NT2/D1 (cell line): ENCODE measurements at regions not wholly inside any gene's neighbourhood (a gene's known extent, or its start where the extent isn't known, plus 50 kb on each side); places are given as distances from the start of the nearest gene placed in this dataset.
"Not testable (repeated sequence)": the region's sequence is repeated elsewhere in the genome, so short reads cannot be mapped to it uniquely, and the experiment has no call there.

Source experiments
- DNase-seq: peaks from one replicate; pipeline ENCODE4 v3.0.0-alpha.2; 2011; ENCODE audit warnings: low read depth, low spot score
- H3K27me3 ChIP-seq: 2 replicates; pipeline ENCODE4 v1.6.0; 2011; ENCODE audit warnings: mild to moderate bottlenecking; ENCODE audit not compliant: insufficient read length, insufficient read depth
- H3K36me3 ChIP-seq: 2 replicates; pipeline ENCODE4 v1.6.1; 2011; ENCODE audit warnings: mild to moderate bottlenecking, low read length, mixed read lengths; ENCODE audit not compliant: insufficient read depth, insufficient read length
- H3K4me1 ChIP-seq: 2 replicates; pipeline ENCODE4 v1.5.1; 2011; ENCODE audit not compliant: insufficient read depth, insufficient read length
- H3K4me3 ChIP-seq: 2 replicates; pipeline ENCODE4 v1.5.1; 2011; ENCODE audit warnings: low read depth; ENCODE audit not compliant: insufficient read length
- H3K9ac ChIP-seq: 2 replicates; pipeline ENCODE4 v1.6.0; 2011; ENCODE audit warnings: low read depth; ENCODE audit not compliant: insufficient read length
- H3K9me3 ChIP-seq: 2 replicates; pipeline ENCODE4 v1.5.1; 2011; ENCODE audit warnings: mild to moderate bottlenecking, low read length; ENCODE audit not compliant: insufficient read depth
- SUZ12 ChIP-seq: IDR thresholded peaks from 2 replicates; pipeline ENCODE4 v1.6.1; 2011; ENCODE audit not compliant: insufficient read length, insufficient read depth; ENCODE audit errors: extremely low read depth
- YY1 ChIP-seq: IDR thresholded peaks from 2 replicates; pipeline ENCODE4 v1.6.1; 2011; ENCODE audit not compliant: insufficient read length, insufficient read depth
- ZNF274 ChIP-seq: IDR thresholded peaks from 2 replicates; pipeline ENCODE4 v1.6.1; 2011; ENCODE audit warnings: mild to moderate bottlenecking, low read depth, low read length

DNA sequence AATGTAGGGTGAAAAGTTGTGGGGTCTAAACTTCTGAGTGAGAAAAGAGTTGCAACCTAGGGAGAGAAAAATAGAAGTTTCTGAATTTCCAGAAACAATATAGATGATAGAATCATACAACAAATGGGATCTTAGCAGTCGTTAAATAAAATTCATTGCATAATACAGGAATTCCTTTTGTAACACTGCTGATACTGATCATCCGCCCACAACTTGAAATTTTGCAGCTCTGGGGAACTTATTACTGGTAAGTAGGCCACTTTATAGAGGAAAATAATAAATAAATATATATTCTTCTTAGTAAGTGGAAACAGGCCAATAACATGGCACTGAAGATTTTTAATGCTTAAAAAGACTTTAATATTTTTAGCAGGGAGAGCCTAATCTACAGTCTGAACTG lies 81.9 kb upstream of the SMIM30 start:
- no peaks in the 10 kb centered on the region for H3K9me3 ChIP-seq
- H3K4me3 ChIP-seq = no peak overlapping the region
- TF ChIP-seq SUZ12 (no peak), YY1 (no peak), ZNF274 (no peak)
- no peaks in the 10 kb centered on the region for H3K4me1 ChIP-seq
- no peaks in the 10 kb centered on the region for H3K27me3 ChIP-seq
- H3K9ac ChIP-seq = no peak overlapping the region
- H3K36me3 ChIP-seq = no peaks in the 10 kb centered on the region
- no peak for DNase-seq

DNA sequence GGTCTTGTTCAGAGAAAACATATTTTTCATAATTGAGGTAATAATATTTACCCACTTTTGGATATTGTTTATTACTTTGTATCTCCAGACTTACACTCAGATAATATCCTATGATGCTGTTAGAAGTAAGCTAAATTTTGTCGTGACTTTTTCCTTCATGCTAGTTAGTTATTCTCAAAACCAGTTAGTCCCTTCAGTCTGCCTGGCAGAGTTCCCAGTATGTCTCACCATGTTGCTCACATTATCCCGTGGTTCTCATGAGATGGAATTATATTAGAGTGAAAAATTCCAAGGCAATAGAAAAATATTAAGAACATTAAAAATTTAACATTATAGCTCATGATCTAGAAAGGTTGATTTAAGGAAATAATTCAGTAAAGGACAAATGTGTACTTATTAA lies 81.5 kb upstream of the SMIM30 start:
- no peaks in the 10 kb centered on the region for H3K4me1 ChIP-seq
- H3K4me3 ChIP-seq = no peak overlapping the region
- TF ChIP-seq SUZ12 = no peak
- no peak for TF ChIP-seq ZNF274
- no peak for TF ChIP-seq YY1
- no peaks in the 10 kb centered on the region for H3K27me3 ChIP-seq
- H3K9ac ChIP-seq = no peak overlapping the region
- no peaks in the 10 kb centered on the region for H3K36me3 ChIP-seq
- no peaks in the 10 kb centered on the region for H3K9me3 ChIP-seq
- DNase-seq = no peak

DNA sequence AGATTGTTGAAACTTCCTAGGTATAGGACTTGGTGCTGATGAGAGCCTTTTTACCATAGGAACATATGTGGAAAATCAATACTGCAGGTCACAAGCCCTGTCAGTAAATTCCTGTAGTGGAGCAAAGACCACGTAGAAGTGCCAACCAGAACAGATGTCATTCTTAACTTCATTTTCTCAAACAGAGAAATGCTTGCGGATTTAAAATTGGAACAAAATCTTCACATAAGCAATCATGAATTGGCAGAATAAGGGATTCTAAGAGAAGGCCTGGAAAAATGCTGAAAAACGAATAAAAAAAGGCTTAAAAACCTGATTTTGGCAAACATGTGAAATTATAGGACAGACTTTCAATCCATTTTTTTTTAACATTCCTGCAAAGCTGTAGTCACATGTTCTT lies 80.8 kb upstream of the SMIM30 start:
- no peaks in the 10 kb centered on the region for H3K36me3 ChIP-seq
- H3K9ac ChIP-seq = no peak overlapping the region
- H3K4me1 ChIP-seq = no peaks in the 10 kb centered on the region
- H3K9me3 ChIP-seq = no peaks in the 10 kb centered on the region
- no peak for DNase-seq
- H3K4me3 ChIP-seq = no peak overlapping the region
- no peak for TF ChIP-seq ZNF274
- no peak for TF ChIP-seq SUZ12
- TF ChIP-seq YY1 = no peak
- no peaks in the 10 kb centered on the region for H3K27me3 ChIP-seq

DNA sequence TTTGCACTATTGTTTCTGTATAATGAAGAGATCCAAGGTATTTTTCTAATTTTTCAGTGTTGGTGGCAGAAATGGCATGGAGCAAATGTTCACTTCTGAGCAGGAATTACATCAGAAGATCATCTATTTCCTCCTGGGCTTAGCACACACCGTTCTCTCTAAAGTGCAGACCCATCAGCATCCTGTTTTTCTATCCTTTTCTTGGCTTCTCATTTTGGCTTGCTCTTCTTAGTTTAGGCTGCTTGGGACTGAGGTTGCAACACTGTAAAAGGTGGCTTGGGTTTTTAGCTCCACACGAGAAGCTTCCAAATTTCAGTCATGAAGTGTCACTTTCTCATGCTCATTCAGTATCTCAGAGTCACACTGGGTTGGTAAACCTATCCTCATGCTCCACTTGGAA lies 79.9 kb upstream of the SMIM30 start:
- Histone ChIP-seq H3K9me3 (no peaks in the 10 kb centered on the region), H3K27me3 (no peaks in the 10 kb centered on the region), H3K4me3 (no peak overlapping the region), H3K9ac (no peak overlapping the region), H3K4me1 (no peaks in the 10 kb centered on the region), H3K36me3 (no peaks in the 10 kb centered on the region)
- DNase-seq = no peak
- no peak for TF ChIP-seq ZNF274
- no peak for TF ChIP-seq YY1
- TF ChIP-seq SUZ12 = no peak

DNA sequence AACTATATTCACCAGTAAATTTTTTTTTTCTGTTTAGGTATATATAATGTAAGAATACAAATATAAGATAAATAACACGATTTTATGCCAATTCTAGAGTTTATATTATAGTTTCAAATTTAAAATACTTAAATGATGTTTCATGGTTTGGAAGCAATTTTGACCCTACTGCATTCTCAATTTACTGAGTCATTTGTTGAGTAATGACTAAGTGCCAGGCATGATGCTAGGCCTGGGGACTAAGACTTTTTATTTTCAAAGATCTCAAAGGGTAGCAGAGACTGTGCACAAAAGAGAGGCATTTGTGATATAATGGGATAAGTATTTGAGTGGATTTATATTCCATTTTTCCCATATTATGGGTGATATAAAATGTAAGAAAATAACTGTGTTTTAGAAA lies 78.9 kb upstream of the SMIM30 start:
- no peak overlapping the region for H3K9ac ChIP-seq
- no peaks in the 10 kb centered on the region for H3K9me3 ChIP-seq
- TF ChIP-seq ZNF274 (no peak), SUZ12 (no peak), YY1 (no peak)
- H3K4me1 ChIP-seq = no peaks in the 10 kb centered on the region
- DNase-seq = no peak
- no peaks in the 10 kb centered on the region for H3K27me3 ChIP-seq
- no peak overlapping the region for H3K4me3 ChIP-seq
- no peaks in the 10 kb centered on the region for H3K36me3 ChIP-seq

DNA sequence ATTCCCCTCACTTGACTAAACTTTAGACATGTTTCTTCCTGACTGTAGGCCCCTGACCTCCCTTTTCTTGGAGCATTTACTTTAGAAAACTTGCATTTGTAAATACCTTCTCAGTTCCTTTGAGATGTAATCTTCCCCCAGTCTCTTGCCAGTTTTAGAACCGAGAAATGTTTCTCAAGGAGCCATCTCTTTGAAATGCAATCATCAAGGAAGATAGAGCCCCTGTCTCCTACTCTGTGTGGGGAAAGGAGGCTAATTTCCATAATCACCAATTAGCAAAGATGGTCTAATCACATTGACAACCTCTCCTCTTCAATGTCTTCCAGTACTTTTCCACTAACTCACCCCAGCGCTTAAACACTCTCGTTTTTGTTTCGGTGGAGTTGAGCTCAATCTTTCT lies 70.0 kb upstream of the SMIM30 start:
- no peaks in the 10 kb centered on the region for H3K36me3 ChIP-seq
- peaks cover 3% of the 10 kb centered on the region for H3K27me3 ChIP-seq
- H3K4me3 ChIP-seq = no peak overlapping the region
- DNase-seq = peak; percentile 55
- TF ChIP-seq YY1 = no peak
- TF ChIP-seq SUZ12 = no peak
- no peak for TF ChIP-seq ZNF274
- no peaks in the 10 kb centered on the region for H3K4me1 ChIP-seq
- H3K9me3 ChIP-seq = no peaks in the 10 kb centered on the region
- H3K9ac ChIP-seq = no peak overlapping the region

DNA sequence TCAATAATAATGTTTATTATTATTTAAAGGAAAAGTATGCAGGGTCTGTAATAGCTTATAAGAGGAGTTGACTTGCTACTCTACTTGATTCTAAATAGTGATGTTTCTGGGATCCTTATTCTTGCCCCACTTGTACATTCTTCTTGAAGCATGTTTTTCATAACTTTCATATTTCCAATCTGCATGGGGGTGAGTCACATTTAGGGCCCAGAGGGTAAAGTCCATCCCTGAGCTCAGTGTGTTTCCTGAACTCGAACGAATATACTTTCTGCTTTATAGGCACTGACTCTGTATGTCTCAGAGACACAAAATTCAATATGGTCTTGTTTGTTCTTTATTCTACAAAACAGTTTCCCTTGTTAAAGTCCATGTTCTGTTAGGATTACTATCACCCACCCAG lies 61.0 kb upstream of the SMIM30 start:
- no peak for DNase-seq
- no peaks in the 10 kb centered on the region for H3K36me3 ChIP-seq
- no peaks in the 10 kb centered on the region for H3K4me1 ChIP-seq
- no peaks in the 10 kb centered on the region for H3K27me3 ChIP-seq
- TF ChIP-seq ZNF274 (no peak), YY1 (no peak), SUZ12 (no peak)
- H3K4me3 ChIP-seq = no peak overlapping the region
- H3K9ac ChIP-seq = no peak overlapping the region
- no peaks in the 10 kb centered on the region for H3K9me3 ChIP-seq

DNA sequence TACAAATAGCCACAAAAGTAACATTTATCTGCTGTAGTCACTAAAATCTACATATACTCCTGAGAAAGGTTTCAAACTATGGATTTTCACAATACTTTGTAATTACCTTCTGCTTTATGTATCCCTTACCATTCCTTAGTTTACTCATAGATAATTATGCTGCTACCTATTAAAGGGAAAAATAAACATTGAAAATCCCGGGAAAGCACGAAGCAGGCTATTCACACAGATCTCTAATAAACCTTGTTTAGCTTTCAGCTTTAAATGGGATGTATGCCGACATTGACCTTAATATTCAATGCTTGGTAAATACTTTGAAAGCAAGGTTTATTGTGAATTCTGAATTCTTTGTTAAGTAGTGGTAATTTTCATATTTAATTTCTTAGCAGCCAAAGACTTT lies 58.5 kb upstream of the SMIM30 start:
- no peak for DNase-seq
- Histone ChIP-seq H3K27me3 (no peaks in the 10 kb centered on the region), H3K4me1 (no peaks in the 10 kb centered on the region), H3K36me3 (no peaks in the 10 kb centered on the region), H3K4me3 (no peak overlapping the region), H3K9ac (no peak overlapping the region), H3K9me3 (no peaks in the 10 kb centered on the region)
- TF ChIP-seq SUZ12 = no peak
- no peak for TF ChIP-seq YY1
- TF ChIP-seq ZNF274 = no peak

DNA sequence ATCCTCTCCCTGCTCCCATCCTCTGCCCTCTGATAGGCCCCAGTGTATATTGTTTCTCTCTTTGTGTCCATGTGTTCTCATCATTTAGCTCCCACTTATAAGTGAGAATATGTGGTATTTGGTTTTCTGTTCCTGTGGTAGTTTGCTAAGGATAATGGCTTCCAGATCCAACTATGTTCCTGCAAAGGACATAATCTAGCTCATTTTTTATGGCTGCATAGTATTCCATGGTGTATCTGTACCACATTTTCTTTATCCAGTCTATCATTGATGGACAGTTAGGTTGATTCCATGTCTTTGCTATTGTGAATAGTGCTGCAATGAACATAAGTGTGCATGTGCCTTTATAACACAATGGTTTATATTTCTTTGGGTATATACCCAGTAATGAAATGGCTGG lies 57.8 kb upstream of the SMIM30 start:
- H3K4me1 ChIP-seq, H3K4me3 ChIP-seq, H3K27me3 ChIP-seq, DNase-seq, H3K9ac ChIP-seq, H3K36me3 ChIP-seq, H3K9me3 ChIP-seq: not testable (repeated sequence)
